ENCODE measurements at regions not wholly inside any gene's neighbourhood (a gene's known extent, or its start where the extent isn't known, plus 50 kb on each side); places are given as distances from the start of the nearest gene placed in this dataset.
"Not testable (repeated sequence)": the region's sequence is repeated elsewhere in the genome, so short reads cannot be mapped to it uniquely, and the experiment has no call there.

- no peaks in the 10 kb centered on the region for H3K36me3 ChIP-seq (ENCODE audit: insufficient read depth, low read length)
- POLR2A ChIA-PET: no interaction called here
- H3K9me3 ChIP-seq (ENCODE audit: low read length): no peaks in the 10 kb centered on the region
- no peak overlapping the region for H2AFZ ChIP-seq (ENCODE audit: low read length)
- no peak for TF ChIP-seq EZH2phosphoT487 (IDR thresholded peaks at IDR 0.05; ENCODE audit: borderline replicate concordance, low read depth, low read length)
- H3K27ac ChIP-seq (ENCODE audit: low read depth, low read length, poor library complexity, severe bottlenecking): no peak overlapping the region
- DNase-seq (ENCODE audit: low spot score): no peak
- CTCF ChIA-PET (ENCODE audit: unreplicated experiment): no interaction called here
- H4K20me1 ChIP-seq (ENCODE audit: insufficient read depth, low read length): no peaks in the 10 kb centered on the region
- H3K79me2 ChIP-seq (ENCODE audit: insufficient read depth, low read depth, low read length): no peaks in the 10 kb centered on the region
- H3K4me3 ChIP-seq (ENCODE audit: low read depth, low read length, poor library complexity, severe bottlenecking): no peak overlapping the region
- H3K9me2 ChIP-seq (ENCODE audit: insufficient read depth, low read length): no peaks in the 10 kb centered on the region
- no peak overlapping the region for H3K4me2 ChIP-seq (ENCODE audit: low read length)
- intact Hi-C loops (cut with micrococcal nuclease; ENCODE audit: unreplicated experiment): no loop called here
- BruUV-seq (replicated peaks): no TSS peak
- H3K4me1 ChIP-seq (ENCODE audit: insufficient read depth, low read length, poor library complexity, severe bottlenecking): no peaks in the 10 kb centered on the region
Measured at GRCh38 chrX:30027636-30028035, 187.7 kb upstream of the MAGEB2 start.

GRCh38 chrX:30036406-30036805 lies 179.0 kb upstream of the MAGEB2 start:
- H3K36me3 ChIP-seq (ENCODE audit: insufficient read depth, low read length); H4K20me1 ChIP-seq (ENCODE audit: insufficient read depth, low read length); CTCF ChIA-PET (ENCODE audit: unreplicated experiment); H3K4me1 ChIP-seq (ENCODE audit: insufficient read depth, low read length, poor library complexity, severe bottlenecking); H3K9me3 ChIP-seq (ENCODE audit: low read length); H3K4me2 ChIP-seq (ENCODE audit: low read length); H3K27ac ChIP-seq (ENCODE audit: low read depth, low read length, poor library complexity, severe bottlenecking); BruUV-seq (replicated peaks); H3K79me2 ChIP-seq (ENCODE audit: insufficient read depth, low read depth, low read length); H3K4me3 ChIP-seq (ENCODE audit: low read depth, low read length, poor library complexity, severe bottlenecking); POLR2A ChIA-PET; intact Hi-C loops (cut with micrococcal nuclease; ENCODE audit: unreplicated experiment); H3K9me2 ChIP-seq (ENCODE audit: insufficient read depth, low read length); H2AFZ ChIP-seq (ENCODE audit: low read length); DNase-seq (ENCODE audit: low spot score): not testable (repeated sequence)

GRCh38 chrX:30039768-30040167 lies 175.6 kb upstream of the MAGEB2 start:
- no peaks in the 10 kb centered on the region for H3K9me2 ChIP-seq (ENCODE audit: insufficient read depth, low read length)
- intact Hi-C loops (cut with micrococcal nuclease; ENCODE audit: unreplicated experiment): no loop called here
- H3K4me3 ChIP-seq (ENCODE audit: low read depth, low read length, poor library complexity, severe bottlenecking): no peak overlapping the region
- DNase-seq (ENCODE audit: low spot score): no peak
- no peak overlapping the region for H3K27ac ChIP-seq (ENCODE audit: low read depth, low read length, poor library complexity, severe bottlenecking)
- no peaks in the 10 kb centered on the region for H3K9me3 ChIP-seq (ENCODE audit: low read length)
- H4K20me1 ChIP-seq (ENCODE audit: insufficient read depth, low read length): no peaks in the 10 kb centered on the region
- TF ChIP-seq CTCF (conservative IDR thresholded peaks at IDR 0.05; ENCODE audit: low read length): no peak
- TF ChIP-seq EZH2phosphoT487 (IDR thresholded peaks at IDR 0.05; ENCODE audit: borderline replicate concordance, low read depth, low read length): no peak
- CTCF ChIA-PET (ENCODE audit: unreplicated experiment): no interaction called here
- H3K36me3 ChIP-seq (ENCODE audit: insufficient read depth, low read length): no peaks in the 10 kb centered on the region
- no peaks in the 10 kb centered on the region for H3K4me1 ChIP-seq (ENCODE audit: insufficient read depth, low read length, poor library complexity, severe bottlenecking)
- POLR2A ChIA-PET: no interaction called here
- H2AFZ ChIP-seq (ENCODE audit: low read length): no peak overlapping the region
- BruUV-seq (replicated peaks): no TSS peak
- H3K4me2 ChIP-seq (ENCODE audit: low read length): no peak overlapping the region
- no peaks in the 10 kb centered on the region for H3K79me2 ChIP-seq (ENCODE audit: insufficient read depth, low read depth, low read length)

- no peak for DNase-seq (ENCODE audit: low spot score)
- Histone ChIP-seq H3K4me3 (ENCODE audit: low read depth, low read length, poor library complexity, severe bottlenecking) (no peak overlapping the region), H3K27ac (ENCODE audit: low read depth, low read length, poor library complexity, severe bottlenecking) (no peak overlapping the region), H3K4me1 (ENCODE audit: insufficient read depth, low read length, poor library complexity, severe bottlenecking) (no peaks in the 10 kb centered on the region), H3K36me3 (ENCODE audit: insufficient read depth, low read length) (no peaks in the 10 kb centered on the region), H2AFZ (ENCODE audit: low read length) (no peak overlapping the region), H3K9me2 (ENCODE audit: insufficient read depth, low read length) (no peaks in the 10 kb centered on the region), H3K4me2 (ENCODE audit: low read length) (no peak overlapping the region), H3K79me2 (ENCODE audit: insufficient read depth, low read depth, low read length) (no peaks in the 10 kb centered on the region), H4K20me1 (ENCODE audit: insufficient read depth, low read length) (no peaks in the 10 kb centered on the region), H3K9me3 (ENCODE audit: low read length) (no peaks in the 10 kb centered on the region)
- BruUV-seq (replicated peaks): no TSS peak
- intact Hi-C loops (cut with micrococcal nuclease; ENCODE audit: unreplicated experiment): no loop called here
- ChIA-PET POLR2A (no interaction called here), CTCF (ENCODE audit: unreplicated experiment) (no interaction called here)
- TF ChIP-seq EZH2phosphoT487 (IDR thresholded peaks at IDR 0.05; ENCODE audit: borderline replicate concordance, low read depth, low read length) (no peak), CTCF (conservative IDR thresholded peaks at IDR 0.05; ENCODE audit: low read length) (peak; percentile 36; the same call in 1 of the 2 replicates)
Measured at GRCh38 chrX:30060718-30061117, 154.6 kb upstream of the MAGEB2 start.

Data from OCI-LY7 (cell line).